Gastroesophageal sphincter (tissue), 4 donors: ENCODE measurements at regions not wholly inside any gene's neighbourhood (a gene's known extent, or its start where the extent isn't known, plus 50 kb on each side); places are given as distances from the start of the nearest gene placed in this dataset.
"Not testable (repeated sequence)": the region's sequence is repeated elsewhere in the genome, so short reads cannot be mapped to it uniquely, and the experiment has no call there.

ENCODE experiments used
- ATAC-seq: fragments of 150-250 bp; one replicate; pipeline ENCODE4 v1.9.1; 2016; ENCODE audit warnings: mild to moderate bottlenecking, moderate library complexity
- H3K27ac ChIP-seq, 4 donors: fragments of 200-600 bp; sonication (generic) in 3 of 4; 1 replicate in 3 of 4; 2 replicates in 1 of 4; pipeline ENCODE4 v1.5.1; 2016 to 2019
- H3K27me3 ChIP-seq: fragments of 200-600 bp; sonication (generic); one replicate; pipeline ENCODE4 v1.5.1; 2019
- H3K36me3 ChIP-seq, 2 donors: fragments of 200-600 bp; sonication (generic); one replicate each; pipeline ENCODE4 v1.5.1; 2019; ENCODE audit warnings: control low read depth in 1 of 2
- H3K4me1 ChIP-seq, 3 donors: fragments of 200-600 bp; sonication (generic); 1 replicate in 2 of 3; 2 replicates in 1 of 3; pipeline ENCODE4 v1.5.1; 2016 to 2019; ENCODE audit warnings: control low read depth in 2 of 3
- H3K4me3 ChIP-seq, 2 donors: fragments of 200-600 bp; sonication (generic); one replicate each; pipeline ENCODE4 v1.5.1; 2019; ENCODE audit warnings: mild to moderate bottlenecking in 1 of 2, moderate library complexity in 1 of 2
- H3K9me3 ChIP-seq, 3 donors: fragments of 200-600 bp; sonication (generic); one replicate each; pipeline ENCODE4 v1.5.1; 2017 to 2019; ENCODE audit warnings: control low read depth in 2 of 3
- WGBS, 2 donors: methylation state at CpG; one replicate each; pipeline ENCODE4 v1.1.5; 2018; ENCODE audit warnings: low coverage in 1 of 2; 5-methylcytosine and 5-hydroxymethylcytosine counted together

DNA sequence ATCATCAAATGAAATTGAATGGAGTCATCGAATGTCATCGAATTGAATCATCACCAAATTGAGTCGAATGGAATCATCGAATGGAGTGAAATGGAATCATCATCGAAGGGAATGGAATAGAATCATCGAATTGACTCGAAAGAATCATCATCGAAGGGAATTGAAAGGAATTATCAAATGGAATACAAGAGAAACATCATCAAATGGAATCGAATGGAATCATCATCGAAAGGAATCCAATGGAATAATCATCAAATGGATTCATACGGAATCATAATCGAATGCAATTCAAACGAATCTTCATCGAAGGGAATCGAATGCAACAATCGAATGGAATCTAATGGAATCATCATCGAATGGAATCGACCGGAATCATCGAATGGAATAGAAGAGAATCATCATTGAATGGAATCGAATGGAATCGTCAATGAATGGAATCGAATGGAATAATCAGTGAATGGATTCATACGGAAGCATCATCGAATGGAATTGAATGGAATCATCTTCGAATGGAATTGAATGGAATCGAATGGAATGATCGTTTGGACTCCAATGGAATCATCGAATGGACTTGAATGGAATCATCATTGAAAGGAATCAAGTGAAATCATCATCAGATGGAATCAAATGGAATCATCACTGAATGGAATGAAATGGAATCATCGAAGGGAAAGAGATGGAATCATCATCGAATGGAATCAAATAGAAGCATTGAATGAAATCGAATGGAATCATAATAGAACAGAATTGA, 238.2 kb downstream of the SHCBP1 start:
- not testable (repeated sequence) for H3K27me3 ChIP-seq, H3K27ac ChIP-seq, ATAC-seq, H3K36me3 ChIP-seq, H3K4me3 ChIP-seq, H3K4me1 ChIP-seq, H3K9me3 ChIP-seq
- WGBS, 2 donors, result 71 to 85% methylated on average over 25 to 32 of the region's 32 CpGs

DNA sequence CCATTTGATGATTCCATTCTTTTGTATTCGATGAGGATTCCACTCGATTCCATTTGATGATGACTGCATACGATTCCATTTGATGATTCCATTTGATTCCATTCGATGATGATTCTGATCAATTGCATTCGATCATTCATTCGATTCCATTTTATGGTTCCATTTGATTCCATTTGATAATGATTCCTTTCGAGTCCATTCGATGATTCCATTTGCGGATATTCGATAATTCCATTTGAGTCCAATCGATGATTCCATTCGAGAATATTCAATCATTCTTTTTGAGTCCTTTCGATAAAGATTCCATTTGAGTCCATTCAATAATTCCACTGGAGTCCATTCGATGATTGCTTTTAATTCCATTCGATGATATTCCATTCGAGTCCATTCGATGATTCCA, 239.1 kb downstream of the SHCBP1 start:
- H3K4me1 ChIP-seq, ATAC-seq, H3K27me3 ChIP-seq, H3K9me3 ChIP-seq, H3K4me3 ChIP-seq, H3K27ac ChIP-seq, H3K36me3 ChIP-seq: not testable (repeated sequence)
- 84 to 89% methylated on average over 17 of the region's 17 CpGs for WGBS, 2 donors

DNA sequence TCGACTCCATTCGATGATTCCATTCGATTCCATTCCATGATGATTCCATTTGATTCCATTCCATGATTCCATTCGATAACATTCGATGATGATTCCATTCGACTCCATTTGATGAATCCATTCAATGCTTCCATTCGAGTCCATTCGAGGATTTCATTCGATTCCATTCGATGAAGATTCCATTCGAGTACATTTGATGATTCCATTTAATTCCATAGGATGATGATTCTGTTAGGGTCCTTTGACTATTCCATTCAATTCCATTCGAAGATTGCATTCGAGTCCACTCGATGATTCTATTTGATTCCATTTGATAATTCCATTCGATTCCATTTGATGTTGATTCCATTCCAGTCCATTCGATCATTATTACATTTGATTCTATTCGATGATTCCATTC, 239.8 kb downstream of the SHCBP1 start:
- H3K27ac ChIP-seq, H3K4me3 ChIP-seq, ATAC-seq, H3K27me3 ChIP-seq, H3K9me3 ChIP-seq, H3K36me3 ChIP-seq, H3K4me1 ChIP-seq: not testable (repeated sequence)
- 79 to 86% methylated on average over 17 of the region's 17 CpGs for WGBS, 2 donors
